T-cell (primary cell): ENCODE measurements at regions not wholly inside any gene's neighbourhood (a gene's known extent, or its start where the extent isn't known, plus 50 kb on each side); places are given as distances from the start of the nearest gene placed in this dataset.

Source experiments
- ATAC-seq, 4 experiments: fragments of 200-7000 bp in 3 of 4; fragments of 150-1000 bp in 1 of 4; cut with Tn5 transposase; replicated peaks in 1 of 4; 1 replicate in 3 of 4; 2 replicates in 1 of 4; pipeline ENCODE4 v1.10.0; 2021; ENCODE audit warnings: moderate library complexity in 3 of 4, mild to moderate bottlenecking in 2 of 4, moderate number of reproducible peaks in 1 of 4
- CTCF ChIA-PET, 2 donors: fragments of 300-600 bp; sonication (Branson Sonifier 250); formaldehyde crosslinking; loops; one replicate each; lab custom pipeline; 2022; ENCODE audit warnings: antibody characterized with exemption in 2 of 2; lab: Charles Lee
- POLR2A ChIA-PET, 2 donors: fragments of 300-600 bp; sonication (Branson Sonifier 250); formaldehyde crosslinking; loops; one replicate each; lab custom pipeline; 2022; ENCODE audit warnings: antibody characterized with exemption in 2 of 2; lab: Charles Lee
- DNase-seq, 35 experiments: peaks; one replicate each; pipeline versions ENCODE4 v3.0.0 to v3.0.0-alpha.2; 2013 to 2023
- H3K27ac ChIP-seq: one replicate; pipeline ENCODE4 v1.5.1; 2013; ENCODE audit warnings: low read length
- H3K27me3 ChIP-seq, 2 experiments: replicated peaks in 1 of 2; 1 replicate in 1 of 2; 2 replicates in 1 of 2; pipeline versions ENCODE4 v1.6.1 to v1.7.0; 2013; ENCODE audit warnings: low read length in 1 of 2, mixed read lengths in 1 of 2; ENCODE audit not compliant: control insufficient read depth in 2 of 2, insufficient read depth in 2 of 2; ENCODE audit errors: extremely low read depth in 1 of 2
- H3K36me3 ChIP-seq, 2 donors: 1 replicate in 1 of 2; 2 replicates in 1 of 2; pipeline versions ENCODE4 v1.6.1 to v1.7.0; 2013; ENCODE audit warnings: low read length in 1 of 2; ENCODE audit not compliant: control insufficient read depth in 2 of 2, insufficient read depth in 1 of 2; ENCODE audit errors: extremely low read depth in 1 of 2
- H3K4me1 ChIP-seq, 2 experiments: 1 replicate in 1 of 2; 2 replicates in 1 of 2; pipeline versions ENCODE4 v1.6.1 to v1.7.0; 2013; ENCODE audit warnings: low read length in 2 of 2, mixed read lengths in 1 of 2; ENCODE audit not compliant: insufficient read depth in 2 of 2, control insufficient read depth in 1 of 2; ENCODE audit errors: extremely low read depth in 1 of 2
- H3K4me3 ChIP-seq, 2 donors: 1 replicate in 1 of 2; 2 replicates in 1 of 2; pipeline versions ENCODE4 v1.5.1 to v1.7.0; 2013; ENCODE audit warnings: mild to moderate bottlenecking in 2 of 2, low read length in 1 of 2, moderate library complexity in 1 of 2; ENCODE audit not compliant: control insufficient read depth in 1 of 2; ENCODE audit errors: extremely low read depth in 1 of 2
- H3K9me3 ChIP-seq: 2 replicates; pipeline ENCODE4 v1.7.0; 2013
- H3K27ac Mint-ChIP-seq, 2 donors: one replicate each; pipeline ENCODE4 v1.8.0; 2020 to 2021; ENCODE audit warnings: mild to moderate bottlenecking in 2 of 2, mixed read lengths in 2 of 2
- H3K27me3 Mint-ChIP-seq, 2 donors: one replicate each; pipeline ENCODE4 v1.8.0; 2021 to 2022; ENCODE audit warnings: mixed read lengths in 2 of 2
- H3K36me3 Mint-ChIP-seq: one replicate; pipeline ENCODE4 v1.8.0; 2021; ENCODE audit warnings: mixed read lengths
- H3K4me1 Mint-ChIP-seq, 3 donors: one replicate each; pipeline ENCODE4 v1.8.0; 2020 to 2022; ENCODE audit warnings: mixed read lengths in 3 of 3, mild to moderate bottlenecking in 1 of 3
- H3K4me3 Mint-ChIP-seq, 3 donors: one replicate each; pipeline ENCODE4 v1.8.0; 2020 to 2022; ENCODE audit warnings: mild to moderate bottlenecking in 3 of 3, mixed read lengths in 3 of 3, moderate library complexity in 3 of 3
- H3K9me3 Mint-ChIP-seq, 3 donors: one replicate each; pipeline ENCODE4 v1.8.0; 2020 to 2022; ENCODE audit warnings: mixed read lengths in 3 of 3
- WGBS: methylation state at CpG from one replicate; pipeline ENCODE4 v1.1.5; 2013; ENCODE audit warnings: missing lambda C conversion rate; ENCODE audit not compliant: insufficient coverage; 5-methylcytosine and 5-hydroxymethylcytosine counted together

DNA sequence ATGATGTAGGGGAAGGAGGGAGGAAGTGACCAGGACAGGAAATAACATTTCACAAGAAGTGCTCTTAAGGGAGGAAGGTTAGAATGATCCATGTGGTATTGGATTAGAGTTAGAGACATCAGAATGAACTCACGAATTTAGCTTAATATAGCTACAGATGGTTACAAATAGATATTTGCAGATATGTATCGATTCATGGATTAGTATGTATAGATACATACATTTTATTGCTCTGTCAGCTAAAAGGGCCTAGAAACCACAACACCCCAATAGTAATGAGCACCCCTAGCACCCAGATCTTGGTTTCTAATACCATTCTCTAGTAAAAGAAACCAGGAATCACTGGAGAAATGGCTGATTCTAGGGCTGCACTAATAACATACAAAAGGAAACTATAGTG, 59.6 kb upstream of the LTBP1 start:
- H3K4me3 Mint-ChIP-seq: no peak overlapping the region

GRCh38 chr2:32894119-32894728, 52.5 kb upstream of the LTBP1 start:
- POLR2A ChIA-PET: no interaction called here
- WGBS: no CpG with 5 or more reads among the region's 4 CpGs
- no peaks in the 10 kb centered on the region for H3K36me3 Mint-ChIP-seq

More for the DNA sequence above, 59.6 kb upstream of the LTBP1 start:
- no peaks in the 10 kb centered on the region for H3K36me3 ChIP-seq
- no peak overlapping the region for H3K4me3 ChIP-seq
- CTCF ChIA-PET: no interaction called here
- ATAC-seq (no peak), DNase-seq (no peak)
- POLR2A ChIA-PET: no interaction called here
- no peak overlapping the region for H3K27ac Mint-ChIP-seq
- peaks cover 0 to 2% of the 10 kb centered on the region in 2 experiments for H3K27me3 ChIP-seq
- H3K27me3 Mint-ChIP-seq: peaks cover 4 to 13% of the 10 kb centered on the region in 2 donors
- H3K4me1 Mint-ChIP-seq: no peaks in the 10 kb centered on the region
- no peaks in the 10 kb centered on the region for H3K36me3 Mint-ChIP-seq
- H3K4me1 ChIP-seq: no peaks in the 10 kb centered on the region
- H3K9me3 Mint-ChIP-seq: peaks cover 0 to 9% (median 0%) of the 10 kb centered on the region in 3 donors
- H3K9me3 ChIP-seq: no peaks in the 10 kb centered on the region
- WGBS: no CpG with 5 or more reads among the region's 2 CpGs
- no peak overlapping the region for H3K27ac ChIP-seq

DNA sequence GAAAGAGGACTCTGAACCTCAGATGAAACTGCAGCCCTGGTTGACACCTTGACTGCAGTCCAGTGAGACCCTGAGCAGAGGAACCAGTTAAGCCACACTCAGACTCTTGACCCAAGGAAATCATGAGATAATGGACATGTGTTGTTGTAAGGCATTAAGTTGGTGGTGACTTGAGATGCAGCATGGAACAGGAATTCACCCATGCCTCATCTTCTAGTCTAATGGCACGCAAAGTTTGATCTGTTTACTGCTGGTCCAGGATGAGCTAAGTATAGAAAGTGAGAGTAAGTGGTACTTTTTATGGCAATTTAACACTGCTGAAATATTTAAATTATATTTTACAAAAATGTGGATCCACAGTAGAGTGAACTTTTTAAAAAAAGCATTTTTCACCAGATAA, 51.3 kb upstream of the LTBP1 start:
- no peak for DNase-seq
- Mint-ChIP-seq H3K4me3 (no peak overlapping the region), H3K27me3 (peaks cover 12 to 29% of the 10 kb centered on the region in 2 donors), H3K9me3 (peaks cover 0 to 9% (median 0%) of the 10 kb centered on the region in 3 donors), H3K27ac (no peak overlapping the region), H3K4me1 (peaks cover 0 to 6% (median 3%) of the 10 kb centered on the region in 3 donors), H3K36me3 (no peaks in the 10 kb centered on the region)
- no peak for ATAC-seq
- no CpG with 5 or more reads among the region's 1 CpG for WGBS
- Histone ChIP-seq H3K36me3 (no peaks in the 10 kb centered on the region), H3K4me3 (no peak overlapping the region), H3K4me1 (no peaks in the 10 kb centered on the region), H3K27me3 (peaks cover 0 to 3% of the 10 kb centered on the region in 2 experiments), H3K27ac (no peak overlapping the region), H3K9me3 (no peaks in the 10 kb centered on the region)
- ChIA-PET CTCF (no interaction called here), POLR2A (no interaction called here)

More at GRCh38 chr2:32894119-32894728, 52.5 kb upstream of the LTBP1 start:
- Histone ChIP-seq H3K4me3 (no peak overlapping the region), H3K27ac (no peak overlapping the region), H3K4me1 (no peaks in the 10 kb centered on the region), H3K36me3 (no peaks in the 10 kb centered on the region), H3K9me3 (no peaks in the 10 kb centered on the region), H3K27me3 (no peaks in the 10 kb centered on the region)
- ATAC-seq (no peak), DNase-seq (no peak)
- Mint-ChIP-seq H3K27ac (no peak overlapping the region), H3K4me1 (peaks cover 0 to 6% (median 3%) of the 10 kb centered on the region in 3 donors), H3K9me3 (peaks cover 0 to 9% (median 0%) of the 10 kb centered on the region in 3 donors), H3K4me3 (no peak overlapping the region), H3K27me3 (peaks cover 8 to 23% of the 10 kb centered on the region in 2 donors)
- CTCF ChIA-PET: no interaction called here
